GM23338 (cell line): ENCODE measurements at regions not wholly inside any gene's neighbourhood (a gene's known extent, or its start where the extent isn't known, plus 50 kb on each side); places are given as distances from the start of the nearest gene placed in this dataset.

ENCODE experiments used
- ATAC-seq: fragments of 200-7000 bp; cut with Tn5 transposase; 3 replicates; pipeline ENCODE4 v1.9.1; 2020
- DNase-seq: peaks from one replicate; pipeline ENCODE4 v3.0.0-alpha.2; 2015; ENCODE audit warnings: low spot score
- H2AFZ ChIP-seq: fragments of 200-600 bp; sonication (generic); 2 replicates; pipeline ENCODE4 v1.8.0; 2016; ENCODE audit warnings: antibody characterized with exemption, mild to moderate bottlenecking, moderate library complexity
- H3F3A ChIP-seq: fragments of 200-600 bp; sonication (generic); replicated peaks from 2 replicates; pipeline ENCODE4 v1.8.0; 2017; ENCODE audit warnings: antibody characterized with exemption, mixed run types, low read depth
- H3K27ac ChIP-seq: fragments of 200-600 bp; sonication (generic); 2 replicates; pipeline ENCODE4 v1.6.1; 2016; ENCODE audit warnings: low read depth
- H3K27me3 ChIP-seq: fragments of 200-600 bp; sonication (generic); 2 replicates; pipeline ENCODE4 v1.8.0; 2016; ENCODE audit warnings: mild to moderate bottlenecking, mixed run types, moderate library complexity; ENCODE audit not compliant: insufficient read depth
- H3K36me3 ChIP-seq: fragments of 200-600 bp; sonication (generic); 2 replicates; pipeline ENCODE4 v1.8.0; 2016; ENCODE audit warnings: mild to moderate bottlenecking; ENCODE audit not compliant: insufficient read depth
- H3K4me1 ChIP-seq: fragments of 200-600 bp; sonication (generic); 2 replicates; pipeline ENCODE4 v1.8.0; 2016; ENCODE audit warnings: mild to moderate bottlenecking, moderate library complexity; ENCODE audit not compliant: insufficient read depth
- H3K4me2 ChIP-seq: fragments of 200-600 bp; sonication (generic); 2 replicates; pipeline ENCODE4 v1.7.1; 2017; ENCODE audit warnings: mixed run types
- H3K4me3 ChIP-seq: fragments of 200-600 bp; sonication (generic); 2 replicates; pipeline ENCODE4 v1.6.1; 2016; ENCODE audit warnings: mixed run types
- H3K79me2 ChIP-seq: fragments of 200-600 bp; sonication (generic); replicated peaks from 2 replicates; pipeline ENCODE4 v1.8.0; 2017; ENCODE audit warnings: mild to moderate bottlenecking; ENCODE audit not compliant: insufficient read depth
- H3K9me2 ChIP-seq: fragments of 200-600 bp; sonication (generic); 2 replicates; pipeline ENCODE4 v1.8.0; 2017; ENCODE audit not compliant: insufficient read depth
- H4K20me1 ChIP-seq: fragments of 200-600 bp; sonication (generic); replicated peaks from 2 replicates; pipeline ENCODE4 v1.8.0; 2017; ENCODE audit warnings: mild to moderate bottlenecking; ENCODE audit not compliant: insufficient read depth
- H3K27ac Mint-ChIP-seq: 2 replicates; pipeline ENCODE4 v1.8.0; 2020; ENCODE audit warnings: inconsistent platforms, mild to moderate bottlenecking, moderate library complexity, mixed read lengths
- H3K27me3 Mint-ChIP-seq: 3 replicates; pipeline ENCODE4 v1.8.0; 2022; ENCODE audit warnings: low read depth, mild to moderate bottlenecking, moderate library complexity, mixed read lengths, inconsistent platforms; ENCODE audit not compliant: insufficient read depth, poor library complexity
- H3K36me3 Mint-ChIP-seq: 3 replicates; pipeline ENCODE4 v1.8.0; 2021; ENCODE audit warnings: low read depth, mild to moderate bottlenecking, inconsistent platforms, moderate library complexity, mixed read lengths
- H3K4me1 Mint-ChIP-seq: 3 replicates; pipeline ENCODE4 v1.8.0; 2020; ENCODE audit warnings: mild to moderate bottlenecking, inconsistent platforms, mixed read lengths
- H3K4me3 Mint-ChIP-seq: 3 replicates; pipeline ENCODE4 v1.8.0; 2021; ENCODE audit warnings: moderate library complexity, mild to moderate bottlenecking, inconsistent platforms, mixed read lengths
- H3K9me3 Mint-ChIP-seq: 3 replicates; pipeline ENCODE4 v1.8.0; 2020; ENCODE audit warnings: moderate library complexity, mild to moderate bottlenecking, inconsistent platforms, mixed read lengths
- CTCF ChIP-seq, 2 experiments: fragments of 200-600 bp in 1 of 2; sonication (generic) in 1 of 2; conservative IDR thresholded peaks; 2 replicates each; pipeline versions ENCODE4 v1.5.1 to v1.6.1; 2016 to 2017; ENCODE audit warnings: antibody characterized with exemption in 2 of 2, low read depth in 2 of 2, mild to moderate bottlenecking in 2 of 2, moderate library complexity in 1 of 2
- NANOG ChIP-seq: IDR thresholded peaks from 2 replicates; pipeline ENCODE4 v1.6.1; 2016; ENCODE audit warnings: antibody characterized with exemption, borderline replicate concordance
- ZNF331 ChIP-seq: fragments of 250-450 bp; sonication (Bioruptor Pico); IDR thresholded peaks from 2 replicates; pipeline ENCODE4 v1.5.0; 2020; ENCODE audit warnings: low read depth, mild to moderate bottlenecking, moderate library complexity
- ZNF462 ChIP-seq: fragments of 250-450 bp; sonication (Bioruptor Pico); IDR thresholded peaks from 2 replicates; pipeline ENCODE4 v1.5.0; 2020; ENCODE audit warnings: mild to moderate bottlenecking, moderate library complexity

GRCh38 chr3:154614078-154614477 is 184.1 kb upstream of the GPR149 start (continued):
- TF ChIP-seq NANOG (no peak), ZNF462 (CRISPR knock-in tag) (no peak), CTCF (conservative IDR thresholded peaks at IDR 0.05; ENCODE audit: low read depth in 2 of 2) (no peak)

- H3K36me3 ChIP-seq, result no peaks in the 10 kb centered on the region
- Mint-ChIP-seq H3K36me3 (no peaks in the 10 kb centered on the region), H3K4me3 (no peak overlapping the region), H3K27ac (no peak overlapping the region), H3K27me3 (no peaks in the 10 kb centered on the region), H3K9me3 (no peaks in the 10 kb centered on the region; the same call in 1 of the 3 replicates), H3K4me1 (no peaks in the 10 kb centered on the region)
- no peak for TF ChIP-seq ZNF331 (CRISPR knock-in tag)
- H3K4me2 ChIP-seq, result no peak overlapping the region
- no peak overlapping the region for H2AFZ ChIP-seq
- H3K79me2 ChIP-seq, result no peaks in the 10 kb centered on the region
- no peaks in the 10 kb centered on the region for H3K27me3 ChIP-seq
- H4K20me1 ChIP-seq, result no peaks in the 10 kb centered on the region
- DNase-seq (no peak), ATAC-seq (no peak)
- no peaks in the 10 kb centered on the region for H3F3A ChIP-seq
- H3K4me3 ChIP-seq, result no peak overlapping the region
- H3K4me1 ChIP-seq, result no peaks in the 10 kb centered on the region
- peaks cover 14% of the 10 kb centered on the region for H3K9me2 ChIP-seq
- H3K27ac ChIP-seq, result no peak overlapping the region
Measured at GRCh38 chr3:154602241-154602640, 172.3 kb upstream of the GPR149 start.
